PFSK-1 (cell line): ENCODE measurements at regions not wholly inside any gene's neighbourhood (a gene's known extent, or its start where the extent isn't known, plus 50 kb on each side); places are given as distances from the start of the nearest gene placed in this dataset.

Experiments
- FOXP2 ChIP-seq: optimal IDR thresholded peaks from 2 replicates; pipeline ENCODE3; 2011; ENCODE audit warnings: borderline replicate concordance, control low read depth, inconsistent platforms; ENCODE audit not compliant: insufficient read depth; ENCODE audit errors: extremely low read length, extremely low read depth
- POLR2AphosphoS5 ChIP-seq: IDR thresholded peaks from 2 replicates; pipeline ENCODE4 v1.6.1; 2012; ENCODE audit warnings: low read depth, mild to moderate bottlenecking, control low read depth, low read length, moderate library complexity
- SIN3A ChIP-seq: IDR thresholded peaks from 2 replicates; pipeline ENCODE4 v1.6.1; 2012; ENCODE audit warnings: mild to moderate bottlenecking, low read length, moderate library complexity, borderline replicate concordance; ENCODE audit not compliant: insufficient read depth
- TAF1 ChIP-seq: IDR thresholded peaks from 2 replicates; pipeline ENCODE4 v1.6.1; 2012; ENCODE audit warnings: low read length, control low read depth, borderline replicate concordance; ENCODE audit not compliant: insufficient read depth
- TF ChIP-seq, protein P1 (sequence below), 2 experiments: IDR thresholded peaks; 2 replicates each; pipeline versions ENCODE4 v1.6.1 to v1.8.0; 2011 to 2012; ENCODE audit warnings: low read depth in 2 of 2, low read length in 2 of 2, control low read depth in 1 of 2, inconsistent platforms in 1 of 2, mild to moderate bottlenecking in 1 of 2, moderate library complexity in 1 of 2; ENCODE audit not compliant: insufficient read depth in 1 of 2

DNA sequence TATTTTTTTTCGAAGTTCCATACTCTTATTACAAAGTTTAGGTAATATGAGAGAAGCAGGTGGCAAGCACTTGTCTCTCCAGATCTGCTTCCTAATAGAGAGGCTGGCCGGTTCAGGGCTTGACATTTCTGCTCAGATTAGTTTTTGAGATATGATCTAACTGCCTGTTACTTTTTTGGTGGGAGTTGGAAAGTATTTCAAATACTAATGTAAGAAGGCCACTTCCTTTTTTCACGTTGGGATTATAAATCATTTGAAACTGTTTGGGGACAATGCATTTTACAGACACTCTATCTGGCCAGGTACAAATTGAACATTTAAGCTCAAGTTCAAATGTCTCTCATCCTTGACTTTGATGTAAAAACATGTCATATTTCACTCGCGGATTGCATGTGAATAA lies 222.1 kb upstream of the SULF2 start:
- TF ChIP-seq TAF1, result no peak
- TF ChIP-seq, protein P1, sequence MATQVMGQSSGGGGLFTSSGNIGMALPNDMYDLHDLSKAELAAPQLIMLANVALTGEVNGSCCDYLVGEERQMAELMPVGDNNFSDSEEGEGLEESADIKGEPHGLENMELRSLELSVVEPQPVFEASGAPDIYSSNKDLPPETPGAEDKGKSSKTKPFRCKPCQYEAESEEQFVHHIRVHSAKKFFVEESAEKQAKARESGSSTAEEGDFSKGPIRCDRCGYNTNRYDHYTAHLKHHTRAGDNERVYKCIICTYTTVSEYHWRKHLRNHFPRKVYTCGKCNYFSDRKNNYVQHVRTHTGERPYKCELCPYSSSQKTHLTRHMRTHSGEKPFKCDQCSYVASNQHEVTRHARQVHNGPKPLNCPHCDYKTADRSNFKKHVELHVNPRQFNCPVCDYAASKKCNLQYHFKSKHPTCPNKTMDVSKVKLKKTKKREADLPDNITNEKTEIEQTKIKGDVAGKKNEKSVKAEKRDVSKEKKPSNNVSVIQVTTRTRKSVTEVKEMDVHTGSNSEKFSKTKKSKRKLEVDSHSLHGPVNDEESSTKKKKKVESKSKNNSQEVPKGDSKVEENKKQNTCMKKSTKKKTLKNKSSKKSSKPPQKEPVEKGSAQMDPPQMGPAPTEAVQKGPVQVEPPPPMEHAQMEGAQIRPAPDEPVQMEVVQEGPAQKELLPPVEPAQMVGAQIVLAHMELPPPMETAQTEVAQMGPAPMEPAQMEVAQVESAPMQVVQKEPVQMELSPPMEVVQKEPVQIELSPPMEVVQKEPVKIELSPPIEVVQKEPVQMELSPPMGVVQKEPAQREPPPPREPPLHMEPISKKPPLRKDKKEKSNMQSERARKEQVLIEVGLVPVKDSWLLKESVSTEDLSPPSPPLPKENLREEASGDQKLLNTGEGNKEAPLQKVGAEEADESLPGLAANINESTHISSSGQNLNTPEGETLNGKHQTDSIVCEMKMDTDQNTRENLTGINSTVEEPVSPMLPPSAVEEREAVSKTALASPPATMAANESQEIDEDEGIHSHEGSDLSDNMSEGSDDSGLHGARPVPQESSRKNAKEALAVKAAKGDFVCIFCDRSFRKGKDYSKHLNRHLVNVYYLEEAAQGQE (IDR thresholded peaks at IDR 0.05; ENCODE audit: insufficient read depth in 1 of 2, low read depth in 2 of 2, low read length in 2 of 2), result no peak
- TF ChIP-seq POLR2AphosphoS5, result no peak
- no peak for TF ChIP-seq FOXP2
- TF ChIP-seq SIN3A, result no peak

DNA sequence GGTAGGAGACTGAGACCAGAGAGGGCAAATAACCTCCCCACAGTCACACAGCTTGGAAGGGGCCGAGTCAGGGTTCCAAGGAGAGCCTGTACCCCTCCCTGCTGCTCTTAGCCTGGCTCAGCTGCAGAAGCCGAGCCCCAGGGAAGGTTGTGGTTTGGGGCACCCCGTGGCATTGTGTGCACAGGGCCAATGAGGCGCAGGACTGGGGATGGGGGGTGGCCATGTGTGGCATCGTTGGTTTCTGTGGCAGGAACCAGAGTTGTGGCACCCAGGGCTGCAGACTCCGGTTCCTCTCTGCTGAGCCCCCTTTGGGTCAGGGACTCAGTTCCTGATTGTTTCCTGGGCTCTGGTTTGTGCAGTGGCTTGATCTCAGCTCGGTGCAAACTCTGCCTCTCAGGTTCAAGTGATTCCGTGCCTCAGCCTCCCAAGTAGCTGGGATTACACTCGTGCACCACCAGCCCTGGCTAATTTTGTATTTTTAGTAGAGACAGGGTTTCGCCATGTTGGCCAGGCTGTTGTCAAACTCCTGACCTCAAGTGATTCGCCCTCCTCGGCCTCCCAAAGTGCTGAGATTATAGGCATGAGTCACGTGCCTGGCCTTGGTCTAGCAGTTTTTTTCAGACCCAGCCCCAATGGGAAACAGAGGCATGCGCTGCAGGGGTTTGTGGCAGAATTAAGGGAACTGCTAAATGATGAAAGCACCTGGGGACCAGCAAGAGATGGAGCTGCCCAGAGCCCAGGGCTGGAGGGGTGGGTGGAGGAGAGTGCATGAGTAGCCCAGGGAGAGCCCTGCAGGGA lies 221.0 kb upstream of the SULF2 start:
- TF ChIP-seq TAF1, result no peak
- no peak for TF ChIP-seq FOXP2
- no peak for TF ChIP-seq SIN3A
- no peak for TF ChIP-seq POLR2AphosphoS5
- TF ChIP-seq, protein P1 (IDR thresholded peaks at IDR 0.05; ENCODE audit: insufficient read depth in 1 of 2, low read depth in 2 of 2, low read length in 2 of 2), result no peak

DNA sequence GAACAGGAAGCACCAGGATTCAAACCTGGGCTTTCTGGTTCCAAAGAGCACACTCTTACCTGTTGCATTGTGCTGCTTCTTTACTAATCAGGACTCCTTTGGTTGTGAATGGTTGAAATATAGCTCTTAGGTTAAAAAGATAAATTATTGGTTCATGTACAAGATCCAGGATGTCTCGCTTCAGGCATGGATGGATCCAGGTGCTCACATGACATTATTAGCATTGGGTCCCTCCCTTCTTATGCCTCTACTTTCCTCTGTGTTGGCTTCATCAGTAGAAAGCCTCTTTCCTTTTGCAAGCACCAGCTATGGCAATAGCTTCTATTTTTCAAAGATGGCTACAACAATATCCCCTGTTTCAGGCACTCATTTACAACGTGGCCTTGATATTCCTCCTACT lies 217.7 kb upstream of the SULF2 start:
- TF ChIP-seq SIN3A, result no peak
- no peak for TF ChIP-seq TAF1
- TF ChIP-seq, protein P1 (IDR thresholded peaks at IDR 0.05; ENCODE audit: insufficient read depth in 1 of 2, low read depth in 2 of 2, low read length in 2 of 2), result no peak
- no peak for TF ChIP-seq POLR2AphosphoS5
- TF ChIP-seq FOXP2, result no peak

DNA sequence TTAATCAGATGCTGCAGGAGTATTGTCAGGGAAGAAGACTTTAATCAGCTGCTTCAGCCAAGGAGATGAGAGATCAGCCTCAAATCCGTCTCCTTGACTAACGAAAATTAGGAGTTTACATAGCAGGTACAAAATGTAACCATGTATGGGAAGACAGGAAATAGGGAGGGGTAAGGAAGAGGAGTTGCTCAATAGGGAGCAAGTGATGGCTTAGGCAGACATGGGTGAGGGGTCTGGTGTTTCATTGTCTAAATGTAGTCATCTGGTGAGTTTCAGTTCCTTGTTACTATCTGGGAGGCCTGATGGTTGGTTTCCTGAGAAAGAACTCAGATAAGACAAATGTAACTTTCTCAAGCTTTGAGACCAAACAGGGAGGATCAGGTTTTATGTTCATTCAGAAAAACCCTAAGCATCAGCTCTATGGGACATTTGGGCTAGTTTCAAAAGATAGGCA lies 217.3 kb upstream of the SULF2 start:
- TF ChIP-seq SIN3A (no peak), TAF1 (no peak), FOXP2 (no peak), POLR2AphosphoS5 (no peak)
- TF ChIP-seq, protein P1 (IDR thresholded peaks at IDR 0.05; ENCODE audit: insufficient read depth in 1 of 2, low read depth in 2 of 2, low read length in 2 of 2), result no peak

DNA sequence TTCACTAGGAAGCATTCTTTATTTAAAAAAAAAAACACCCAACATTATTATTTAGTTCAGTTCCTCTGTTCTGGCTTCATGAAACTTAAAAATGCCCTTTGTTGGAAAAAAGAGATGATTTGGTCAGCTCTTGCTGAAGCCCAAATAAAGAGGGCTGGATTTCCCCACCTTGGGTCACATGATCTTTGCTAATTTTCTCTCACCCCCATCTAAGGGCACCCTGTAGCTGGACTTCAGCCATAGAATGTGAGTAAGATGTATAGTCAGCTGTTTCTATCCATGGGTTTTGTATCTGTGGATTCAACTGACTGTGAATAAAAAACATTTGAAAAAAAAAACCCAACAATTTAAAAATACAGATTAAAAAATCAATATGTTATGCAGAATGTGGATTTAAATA lies 213.9 kb upstream of the SULF2 start:
- TF ChIP-seq TAF1 (no peak), POLR2AphosphoS5 (no peak), FOXP2 (no peak), SIN3A (no peak)
- TF ChIP-seq, protein P1 (IDR thresholded peaks at IDR 0.05; ENCODE audit: insufficient read depth in 1 of 2, low read depth in 2 of 2, low read length in 2 of 2), result no peak
